Ovary (tissue), 3 donors: ENCODE measurements at regions not wholly inside any gene's neighbourhood (a gene's known extent, or its start where the extent isn't known, plus 50 kb on each side); places are given as distances from the start of the nearest gene placed in this dataset.

ENCODE experiments used
- EP300 ChIP-seq: sonication (generic); formaldehyde crosslinking; IDR thresholded peaks from one replicate; pipeline ENCODE4 v1.6.1; 2017; ENCODE audit warnings: antibody characterized with exemption
- POLR2A ChIP-seq: fragments of 450-650 bp; IDR thresholded peaks from one replicate; pipeline ENCODE4 v1.6.1; 2017; ENCODE audit warnings: antibody characterized with exemption, mild to moderate bottlenecking, moderate library complexity
- TF ChIP-seq, protein P1 (sequence below), 3 donors: fragments of 450-650 bp in 2 of 3; fragments of 200-600 bp in 1 of 3; IDR thresholded peaks; one replicate each; pipeline versions ENCODE4 v1.5.1 to v1.8.0; 2016 to 2022; ENCODE audit warnings: antibody characterized with exemption in 3 of 3, mild to moderate bottlenecking in 1 of 3
- donor health status: DM: no; HTN: no; CAD: no.

- TF ChIP-seq POLR2A (no peak), EP300 (no peak)
- TF ChIP-seq, protein P1, sequence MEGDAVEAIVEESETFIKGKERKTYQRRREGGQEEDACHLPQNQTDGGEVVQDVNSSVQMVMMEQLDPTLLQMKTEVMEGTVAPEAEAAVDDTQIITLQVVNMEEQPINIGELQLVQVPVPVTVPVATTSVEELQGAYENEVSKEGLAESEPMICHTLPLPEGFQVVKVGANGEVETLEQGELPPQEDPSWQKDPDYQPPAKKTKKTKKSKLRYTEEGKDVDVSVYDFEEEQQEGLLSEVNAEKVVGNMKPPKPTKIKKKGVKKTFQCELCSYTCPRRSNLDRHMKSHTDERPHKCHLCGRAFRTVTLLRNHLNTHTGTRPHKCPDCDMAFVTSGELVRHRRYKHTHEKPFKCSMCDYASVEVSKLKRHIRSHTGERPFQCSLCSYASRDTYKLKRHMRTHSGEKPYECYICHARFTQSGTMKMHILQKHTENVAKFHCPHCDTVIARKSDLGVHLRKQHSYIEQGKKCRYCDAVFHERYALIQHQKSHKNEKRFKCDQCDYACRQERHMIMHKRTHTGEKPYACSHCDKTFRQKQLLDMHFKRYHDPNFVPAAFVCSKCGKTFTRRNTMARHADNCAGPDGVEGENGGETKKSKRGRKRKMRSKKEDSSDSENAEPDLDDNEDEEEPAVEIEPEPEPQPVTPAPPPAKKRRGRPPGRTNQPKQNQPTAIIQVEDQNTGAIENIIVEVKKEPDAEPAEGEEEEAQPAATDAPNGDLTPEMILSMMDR (IDR thresholded peaks at IDR 0.05): no peak
Observed at GRCh38 chr10:69732147-69732825, 69.4 kb upstream of the COL13A1 start.
